Inflammatory macrophage treated with lipopolysaccharide for 4 hours (primary cell): ENCODE measurements at regions not wholly inside any gene's neighbourhood (a gene's known extent, or its start where the extent isn't known, plus 50 kb on each side); places are given as distances from the start of the nearest gene placed in this dataset.
"Not testable (repeated sequence)": the region's sequence is repeated elsewhere in the genome, so short reads cannot be mapped to it uniquely, and the experiment has no call there.

Experiments
- DNase-seq: peaks from one replicate; pipeline ENCODE4 v3.0.0-alpha.2; 2020

DNA sequence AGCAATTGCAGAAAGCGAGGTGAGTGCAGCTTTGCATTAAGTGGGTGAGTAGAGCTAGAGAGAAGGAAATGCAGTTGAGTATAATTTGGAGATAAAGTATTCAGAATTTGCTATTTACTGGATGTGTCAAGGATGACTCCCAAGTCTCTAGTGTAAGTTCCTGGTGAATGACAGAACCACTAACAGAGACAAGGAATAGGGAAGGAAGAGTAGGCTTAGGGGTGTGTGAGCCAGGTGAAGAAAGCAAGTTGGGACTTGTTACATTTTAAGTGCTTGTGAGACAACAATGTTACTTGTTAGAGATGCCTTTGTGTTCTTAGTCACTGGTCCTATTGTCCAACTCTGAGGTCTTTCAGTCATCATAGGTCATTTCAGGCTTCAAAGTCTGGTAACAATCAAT, 70.8 kb downstream of the TBC1D26 start:
- DNase-seq, result not testable (repeated sequence)

DNA sequence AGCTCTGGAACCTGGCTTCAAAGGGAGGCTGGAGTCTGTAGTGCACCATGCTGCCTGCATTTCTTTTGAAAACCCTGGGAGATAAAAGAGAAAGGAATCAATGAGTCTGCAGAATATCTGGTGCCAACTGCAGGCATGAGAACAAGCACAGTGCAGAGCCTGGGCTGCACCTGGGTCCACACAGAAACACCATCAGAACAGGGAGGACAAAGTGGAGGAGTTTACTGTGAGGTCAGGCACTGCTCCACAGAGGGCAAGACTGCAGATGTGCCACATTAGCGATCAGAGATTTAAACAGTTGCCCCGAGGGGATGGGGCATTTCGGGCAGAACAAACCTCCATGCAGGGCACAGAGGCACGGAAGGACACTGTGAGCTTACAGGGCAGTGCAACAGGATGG, 74.7 kb downstream of the TBC1D26 start:
- not testable (repeated sequence) for DNase-seq

DNA sequence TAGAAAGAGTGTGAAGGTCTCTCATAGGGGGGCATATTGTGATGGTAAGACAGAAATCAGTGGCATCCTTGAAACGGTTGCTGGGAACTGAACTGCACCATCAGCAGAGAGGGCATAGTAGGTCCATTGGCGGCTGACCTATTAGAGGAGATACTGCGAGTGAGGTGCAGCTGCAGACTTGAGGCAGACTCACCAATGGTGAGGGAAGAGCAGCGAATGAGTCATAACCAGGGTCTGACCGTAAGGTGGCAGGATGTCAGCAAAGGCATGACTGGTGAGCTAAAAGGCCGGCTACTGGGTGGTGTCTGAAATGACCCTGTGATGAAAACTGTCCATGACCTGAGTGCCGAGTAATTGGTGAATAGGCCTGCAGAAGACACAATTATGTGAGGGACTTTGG, 81.3 kb downstream of the TBC1D26 start:
- not testable (repeated sequence) for DNase-seq

DNA sequence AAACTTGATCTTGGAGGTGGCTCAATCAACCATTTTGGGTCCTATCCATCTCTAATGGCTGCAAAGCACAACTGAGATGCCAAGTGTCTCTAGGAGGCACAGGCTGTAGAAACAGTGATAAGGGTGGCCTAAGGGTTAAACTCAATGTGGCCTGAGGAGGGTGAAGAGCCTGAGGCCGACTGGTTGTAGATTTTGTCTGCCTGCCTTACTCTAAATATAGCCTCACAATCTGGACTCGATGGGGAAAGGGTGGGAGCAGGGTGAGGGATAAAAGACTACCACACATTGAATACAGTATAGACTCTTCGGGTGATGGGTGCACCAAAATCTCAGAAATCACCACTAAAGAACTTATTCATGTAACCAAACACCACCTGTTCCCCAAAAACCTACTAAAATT, 81.9 kb downstream of the TBC1D26 start:
- not testable (repeated sequence) for DNase-seq

DNA sequence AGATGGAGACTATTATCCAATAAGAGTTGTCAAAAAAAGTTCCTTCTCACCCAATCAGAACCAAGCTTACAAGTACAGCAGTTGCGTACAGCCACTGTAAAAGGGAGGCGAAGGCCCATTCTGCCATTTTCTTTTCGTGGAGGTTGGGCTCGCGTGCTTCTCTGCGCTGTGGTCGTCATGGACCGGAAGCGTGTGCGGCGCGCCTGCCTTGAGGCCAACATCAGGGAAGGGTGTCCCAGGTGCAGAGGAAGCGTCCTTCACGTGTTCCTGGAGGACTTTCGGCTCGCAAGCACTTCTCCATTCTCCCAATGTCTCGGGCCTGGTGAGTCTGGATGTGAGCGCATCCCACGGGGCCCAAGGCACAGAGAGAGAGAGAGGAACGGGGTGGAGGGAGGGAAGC, 85.8 kb downstream of the TBC1D26 start:
- DNase-seq, result not testable (repeated sequence)

DNA sequence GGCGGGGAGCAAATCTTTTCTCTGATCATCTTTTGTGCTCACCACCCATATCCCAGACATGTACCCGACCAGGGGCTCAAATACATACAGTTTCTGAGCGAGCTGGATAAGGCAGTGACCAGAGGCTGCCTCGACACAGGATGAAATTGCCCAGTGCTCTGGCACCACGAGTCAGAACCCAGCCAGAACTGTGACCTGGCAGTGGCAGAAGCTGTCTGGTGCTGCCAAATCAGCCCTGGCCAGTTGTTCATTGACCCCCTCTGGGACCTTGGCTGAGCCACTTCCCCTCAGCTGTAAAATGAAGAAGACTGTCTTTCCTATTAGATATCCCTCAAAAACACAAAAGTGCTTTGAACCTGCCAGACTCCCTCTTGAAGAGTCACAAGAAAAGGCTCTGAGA, 90.2 kb downstream of the TBC1D26 start:
- DNase-seq, result not testable (repeated sequence)

DNA sequence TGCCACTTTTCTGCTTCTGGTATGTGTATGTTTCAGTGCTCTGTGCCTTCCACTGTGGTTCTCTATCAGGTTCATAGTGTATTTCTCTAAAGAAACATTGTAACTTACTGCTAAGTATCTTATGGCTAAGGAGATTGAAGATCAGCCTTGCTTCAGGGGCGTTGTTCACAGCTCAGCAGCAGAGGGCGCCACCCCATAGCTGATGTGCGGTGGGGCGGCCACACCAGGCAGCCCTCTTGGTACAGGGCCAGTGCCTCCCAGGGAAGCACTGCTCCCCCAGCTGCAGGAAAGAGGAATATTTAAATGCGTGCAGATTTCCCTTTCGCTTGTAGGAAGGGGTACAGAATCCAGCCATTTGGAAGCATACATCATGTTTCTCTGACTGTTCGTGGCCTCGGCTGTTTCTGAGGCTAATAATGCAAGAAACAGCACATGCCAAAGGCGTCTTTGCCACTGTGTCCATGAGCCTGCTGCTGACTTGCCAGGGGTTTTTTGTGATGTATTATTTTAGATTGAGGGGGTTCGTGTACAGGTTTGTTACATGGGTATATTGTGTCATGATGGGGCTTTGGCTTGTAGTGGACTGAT, 96.7 kb downstream of the TBC1D26 start:
- DNase-seq, result peak; percentile 51

DNA sequence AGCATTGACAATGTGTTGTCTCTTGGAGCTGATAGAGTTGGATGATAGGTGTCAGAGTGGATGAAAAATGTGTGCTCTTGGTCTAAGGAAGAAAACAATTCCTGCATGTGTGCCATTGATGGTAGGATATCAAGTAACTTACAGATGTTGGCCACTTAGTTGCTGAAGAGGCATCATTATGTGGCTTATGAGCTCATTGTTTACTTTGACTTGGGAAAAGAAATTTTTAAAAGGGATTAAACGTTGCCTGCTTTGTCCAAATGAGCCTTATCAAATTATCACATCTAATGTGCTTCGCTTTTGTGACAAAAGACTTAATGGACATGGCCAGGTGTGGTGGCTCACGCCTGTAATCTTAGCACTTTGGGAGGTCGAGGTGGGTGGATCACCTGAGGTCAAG, 98.1 kb downstream of the TBC1D26 start:
- not testable (repeated sequence) for DNase-seq

DNA sequence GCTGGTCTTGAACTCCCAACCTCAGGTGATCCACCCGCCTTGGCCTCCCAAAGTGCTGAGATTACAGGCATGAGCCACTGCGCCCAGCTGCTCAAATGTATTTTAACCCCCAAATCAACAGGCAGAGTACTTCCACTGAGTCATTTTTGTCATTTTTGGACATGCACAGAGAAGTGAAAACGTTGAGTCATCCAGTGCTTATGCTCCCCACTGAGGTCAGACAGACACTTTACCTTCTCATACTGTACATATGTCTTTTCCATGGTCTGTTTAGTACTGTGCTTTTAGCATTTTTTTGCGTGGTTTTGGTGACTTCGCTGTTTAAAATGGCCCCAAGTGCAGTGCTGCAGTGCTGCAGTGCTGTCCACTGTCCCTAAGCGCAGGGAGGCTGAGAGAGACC, 99.1 kb downstream of the TBC1D26 start:
- peak; percentile 89 for DNase-seq

DNA sequence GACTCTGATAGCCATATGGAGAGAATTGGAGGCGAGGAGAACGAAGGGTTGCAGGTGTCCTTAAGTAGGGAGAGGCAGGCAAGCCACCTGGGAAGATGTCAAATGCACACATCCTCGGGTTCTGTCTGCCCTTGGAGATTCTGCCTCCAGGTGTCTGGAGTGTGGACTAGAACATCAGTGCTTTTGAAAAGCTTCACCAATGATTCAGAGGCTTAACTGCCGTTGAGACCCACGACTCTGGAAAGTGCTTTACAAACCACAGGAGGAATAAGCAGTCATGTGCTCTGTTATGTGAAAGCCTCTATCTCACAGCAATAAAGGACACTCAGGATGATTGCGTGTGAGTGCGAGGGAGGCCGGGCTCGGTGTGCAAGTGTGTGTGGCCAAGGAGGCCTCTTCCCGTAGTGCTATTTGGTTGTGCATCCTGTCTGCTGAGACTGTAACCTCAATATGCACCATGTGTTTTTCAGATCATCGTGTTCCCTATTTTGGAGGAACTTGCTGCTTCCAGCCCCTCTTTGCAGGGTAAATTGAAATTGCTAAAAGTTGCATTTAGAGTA, 100.9 kb downstream of the TBC1D26 start:
- DNase-seq, result peak; percentile 27

DNA sequence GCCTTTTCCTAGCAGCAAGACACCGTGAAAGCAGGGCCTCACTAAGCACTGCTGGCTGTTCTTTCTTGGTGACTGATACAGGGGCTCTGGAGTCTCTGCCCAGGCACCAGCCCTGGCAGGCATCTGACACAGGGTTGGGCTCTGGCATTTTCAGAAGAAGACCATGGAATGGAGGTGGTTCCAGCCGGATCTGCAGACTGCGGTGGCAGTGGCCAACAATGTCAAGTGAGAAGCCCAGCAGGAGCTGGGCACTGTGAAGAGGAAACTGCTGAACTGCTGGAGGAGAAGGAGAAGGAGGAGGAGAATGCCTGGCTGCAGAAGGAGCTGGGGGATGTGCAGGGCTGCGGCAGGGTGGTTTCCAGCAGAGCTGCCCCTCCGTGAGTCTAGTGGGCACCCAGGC, 101.8 kb downstream of the TBC1D26 start:
- DNase-seq, result not testable (repeated sequence)

DNA sequence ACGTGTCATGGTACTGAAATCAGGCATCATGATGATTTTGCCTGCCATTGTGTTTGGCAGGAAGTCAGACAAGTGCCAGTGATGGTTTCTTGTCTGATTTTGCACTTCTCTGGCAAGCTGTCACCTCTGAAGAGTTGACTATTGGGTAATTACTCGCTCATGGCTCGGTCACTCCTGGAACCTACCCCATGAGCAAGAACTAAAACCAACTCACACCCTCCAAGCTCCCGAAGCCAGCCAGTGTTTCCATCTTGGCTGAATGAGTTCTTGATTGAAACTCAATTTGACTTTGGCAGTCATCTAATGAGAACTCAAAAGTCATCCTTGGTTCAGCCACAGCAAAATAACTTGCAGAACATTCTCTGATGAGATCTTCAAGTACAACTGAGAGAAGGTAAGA, 103.4 kb downstream of the TBC1D26 start:
- not testable (repeated sequence) for DNase-seq

DNA sequence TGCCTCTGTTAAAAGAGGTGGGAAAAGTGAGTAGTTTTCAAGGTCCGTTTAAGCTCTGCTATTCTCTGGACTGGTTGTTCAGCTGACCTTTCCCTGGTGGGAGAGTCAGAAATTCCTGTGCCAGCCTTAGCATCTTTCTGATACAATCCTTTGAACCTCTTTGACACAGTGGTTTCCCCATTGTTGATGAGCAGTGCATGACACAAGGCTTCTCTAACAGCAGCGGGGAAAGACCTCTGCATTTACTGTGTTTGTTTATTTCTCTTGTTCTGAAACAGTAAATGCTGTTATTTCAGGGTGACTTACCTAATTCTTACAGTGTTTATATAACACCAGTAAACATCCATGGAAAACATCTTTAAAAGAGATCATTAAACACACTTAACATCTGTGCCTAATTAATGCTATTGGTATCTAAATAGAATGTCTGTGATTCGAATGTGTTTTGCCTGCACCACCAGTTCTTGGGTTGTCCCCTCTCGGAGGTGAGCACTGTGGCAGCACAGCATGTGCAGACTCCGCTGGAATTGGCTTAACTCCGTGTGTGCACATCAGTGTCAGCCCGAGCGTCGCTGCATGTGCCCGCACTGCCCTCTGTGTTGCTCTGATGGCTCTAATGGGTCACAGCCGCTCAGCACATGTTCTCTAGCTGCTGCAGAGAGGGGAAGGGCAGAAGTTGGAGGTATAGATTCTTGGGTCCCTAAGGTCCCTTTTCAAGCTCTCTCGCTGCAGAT, 104.3 kb downstream of the TBC1D26 start:
- DNase-seq, result not testable (repeated sequence)

DNA sequence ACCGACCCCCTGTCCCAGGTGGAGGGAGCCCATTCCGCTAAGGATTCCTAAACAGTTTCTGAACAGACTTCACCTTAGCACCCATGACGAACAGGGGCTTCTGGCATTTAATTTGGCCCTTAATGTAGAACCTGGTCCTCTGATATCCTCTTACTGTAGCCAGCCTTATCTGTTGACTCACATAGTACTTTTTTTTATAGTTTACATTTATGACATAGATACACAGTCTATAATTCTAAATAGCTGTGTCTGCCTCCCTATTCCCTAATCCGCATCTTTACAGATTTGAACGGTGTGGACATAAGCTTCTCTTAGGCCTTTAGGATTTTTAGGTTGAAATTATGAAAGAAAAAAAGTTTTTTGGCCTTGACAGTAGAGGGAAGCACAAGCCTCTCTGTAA, 104.9 kb downstream of the TBC1D26 start:
- not testable (repeated sequence) for DNase-seq

DNA sequence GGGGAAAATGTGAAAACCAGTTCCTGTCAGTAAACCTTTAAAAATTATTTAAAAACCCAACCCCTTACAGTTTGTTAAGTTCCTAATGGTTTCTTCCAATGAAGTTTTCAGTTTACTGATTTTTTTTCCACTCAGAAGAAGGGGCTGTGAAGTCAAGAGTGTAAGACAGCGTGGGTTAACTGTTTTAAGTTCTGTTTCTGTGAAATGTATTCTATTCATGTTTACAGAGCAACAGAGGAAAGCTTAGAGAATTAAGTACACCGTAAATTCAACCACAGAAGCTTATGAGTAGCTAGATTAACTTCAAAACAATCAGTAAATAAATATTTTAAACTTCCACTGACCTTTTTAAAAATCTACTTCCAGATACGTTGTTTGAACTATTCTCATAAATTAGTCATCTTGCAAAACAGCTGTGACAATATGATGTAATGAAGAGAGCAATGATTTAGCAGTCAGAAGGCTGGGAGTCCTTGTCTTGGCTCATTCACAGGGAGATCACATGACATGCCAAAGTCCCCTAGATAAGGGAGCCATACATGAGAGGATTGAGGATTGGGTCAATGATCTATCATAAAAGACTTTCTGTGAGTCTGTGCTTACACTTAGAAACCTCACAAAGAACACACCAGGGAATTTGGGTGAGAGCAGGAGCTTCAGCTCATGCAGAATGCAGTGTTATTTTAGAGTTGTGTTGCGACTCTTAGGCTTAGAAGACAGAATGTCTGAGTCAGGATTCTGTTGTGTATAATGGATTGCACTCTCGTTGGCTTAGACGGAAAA, 97.3 kb upstream of the ADORA2B start:
- DNase-seq, result peak; percentile 9

DNA sequence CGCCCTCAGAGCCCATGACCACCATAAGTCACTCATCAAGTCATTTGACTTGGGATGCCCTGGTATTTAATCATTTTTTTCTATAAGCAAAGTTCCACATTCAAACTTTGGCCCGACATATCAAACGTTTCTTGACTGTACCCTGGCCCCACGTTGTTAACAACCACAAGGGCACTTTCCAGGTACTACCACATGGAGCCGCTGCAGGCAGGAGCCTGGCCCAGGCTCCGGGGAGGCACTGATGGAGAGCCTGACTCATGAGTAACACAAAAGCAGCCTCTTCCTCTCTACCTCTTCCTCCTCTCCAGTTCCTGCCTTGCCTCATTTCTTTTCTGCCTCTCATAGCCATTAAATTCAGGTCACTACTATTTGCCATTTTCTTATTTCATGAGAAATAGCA, 95.9 kb upstream of the ADORA2B start:
- DNase-seq, result peak; percentile 83

DNA sequence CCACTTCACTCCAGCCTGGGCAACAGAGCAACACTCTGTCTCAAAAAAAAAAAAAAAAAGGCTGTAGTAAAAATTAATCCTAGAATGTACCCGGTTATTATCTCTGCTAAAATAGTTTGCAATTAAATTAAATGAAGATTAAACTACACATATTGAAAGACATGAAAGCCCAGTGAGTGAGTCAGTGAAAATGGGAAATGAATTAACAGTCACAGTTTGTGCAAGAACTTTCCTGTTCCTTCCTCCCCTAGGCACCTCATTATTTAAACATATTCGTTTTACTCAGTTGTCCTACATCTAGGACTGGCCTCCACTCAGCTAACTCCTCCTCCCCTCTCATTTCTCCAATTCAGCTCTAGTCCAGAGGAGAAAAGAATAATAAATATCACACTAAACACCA, 94.9 kb upstream of the ADORA2B start:
- DNase-seq, result peak; percentile 46

DNA sequence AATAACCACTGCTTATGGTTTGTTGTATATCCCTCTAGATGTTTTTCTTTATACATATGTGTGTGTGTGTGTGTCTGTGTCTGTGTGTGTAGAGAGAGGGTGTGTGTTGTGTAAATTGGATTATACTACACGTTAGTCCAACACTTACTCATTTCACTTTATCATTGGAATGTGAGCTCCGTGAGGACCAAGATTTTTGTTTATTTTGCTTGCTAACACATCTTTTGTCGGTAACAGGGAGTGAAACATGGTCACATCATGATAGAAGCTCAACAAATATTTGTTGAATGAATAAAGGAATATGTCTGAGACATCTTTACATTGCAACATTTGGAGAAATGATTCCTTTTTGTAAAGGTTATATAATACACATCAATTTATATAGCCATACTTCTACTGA, 94.2 kb upstream of the ADORA2B start:
- not testable (repeated sequence) for DNase-seq

DNA sequence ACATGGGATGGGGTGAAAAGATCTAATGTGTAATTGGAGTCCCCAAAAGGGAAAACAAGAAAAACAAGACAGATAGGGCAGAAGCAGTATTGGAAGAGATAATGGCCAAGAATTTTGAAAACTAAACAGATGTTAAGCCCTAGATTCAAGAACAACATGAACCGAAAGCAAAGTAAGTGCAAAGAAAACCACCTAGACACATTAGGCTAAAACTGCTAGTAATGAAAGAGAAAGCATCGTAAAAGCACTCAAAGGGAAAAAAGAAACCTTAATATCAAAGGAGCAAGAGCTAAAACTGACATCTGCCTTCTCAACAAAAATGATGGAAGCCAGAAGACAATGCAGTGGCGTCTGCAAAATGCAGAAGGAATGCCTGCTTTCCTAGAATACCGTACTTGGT, 92.1 kb upstream of the ADORA2B start:
- DNase-seq, result not testable (repeated sequence)

DNA sequence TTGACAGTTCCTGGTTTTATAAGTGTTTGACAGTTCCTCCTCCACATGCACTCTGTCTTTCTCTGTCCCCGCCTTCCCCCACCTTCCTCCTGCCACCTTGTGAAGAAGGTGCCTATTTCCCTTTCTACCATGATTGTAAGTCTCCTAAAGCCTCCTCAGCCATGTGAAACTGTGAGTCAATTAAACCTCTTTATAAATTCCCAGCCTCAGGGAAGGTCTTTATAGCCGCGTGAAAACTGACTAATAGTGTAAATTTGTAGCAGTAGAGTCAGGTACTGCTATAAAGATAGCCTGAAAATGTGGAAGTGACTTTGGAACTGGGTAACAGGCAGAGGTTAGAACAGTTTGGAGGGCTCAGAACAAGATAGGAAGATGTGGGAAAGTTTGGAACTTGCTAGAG, 88.7 kb upstream of the ADORA2B start:
- DNase-seq, result not testable (repeated sequence)

DNA sequence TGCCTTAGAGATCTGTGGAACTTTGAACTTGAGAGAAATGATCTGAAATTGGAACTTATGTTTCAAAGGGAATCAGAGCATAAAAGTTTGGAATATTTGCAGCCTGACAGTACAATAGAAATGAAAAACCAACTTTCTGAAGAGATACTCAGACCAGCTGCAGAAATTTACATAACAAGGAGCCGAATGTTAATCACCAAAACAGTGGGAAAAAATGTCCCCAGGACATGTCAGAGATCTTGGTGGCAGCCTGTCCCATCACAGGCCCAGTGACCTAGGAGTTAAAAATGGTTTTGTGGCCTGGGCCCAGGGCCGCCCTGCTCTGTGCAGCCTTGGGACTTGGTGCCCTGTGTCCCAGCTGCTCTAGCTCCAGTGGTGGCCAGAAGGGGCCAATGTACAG, 88.2 kb upstream of the ADORA2B start:
- DNase-seq, result not testable (repeated sequence)

DNA sequence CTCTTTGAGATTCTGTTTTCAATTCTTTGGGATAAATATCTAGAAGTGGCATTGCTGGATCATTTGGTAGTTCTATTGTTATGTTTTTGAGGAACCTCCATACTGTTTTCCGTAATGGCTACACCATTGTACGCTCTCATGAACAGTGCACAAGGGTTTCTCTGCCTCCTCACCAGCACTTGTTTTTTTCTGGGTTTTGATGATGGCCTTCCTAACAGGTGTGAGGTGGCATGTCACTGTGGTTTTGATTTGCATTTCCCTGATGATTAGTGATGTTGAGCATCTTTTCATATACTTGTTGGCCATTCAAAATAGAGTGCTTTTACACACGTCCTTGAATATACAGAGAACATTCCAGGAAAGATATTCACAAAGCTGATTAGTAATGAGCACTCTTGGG, 86.8 kb upstream of the ADORA2B start:
- DNase-seq, result not testable (repeated sequence)

DNA sequence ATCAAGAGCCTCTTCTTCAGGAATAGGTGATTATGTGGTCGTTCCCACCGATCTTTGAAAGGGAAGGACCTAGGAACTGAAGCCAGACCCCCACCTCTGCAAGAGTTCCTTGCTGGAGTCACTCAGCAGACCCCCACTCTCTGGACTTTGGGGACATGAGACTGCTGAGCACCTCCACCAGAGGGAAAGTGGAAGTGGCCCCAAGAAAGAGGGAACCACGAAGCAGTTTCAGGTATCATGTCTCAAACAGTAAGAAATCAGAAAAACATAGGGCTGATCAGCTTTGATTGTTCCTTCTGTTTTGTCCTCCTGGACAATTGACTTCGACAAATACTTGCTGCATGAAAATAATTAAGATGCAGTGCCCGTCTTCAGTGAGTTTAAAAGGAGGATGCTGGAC, 84.2 kb upstream of the ADORA2B start:
- DNase-seq, result not testable (repeated sequence)

DNA sequence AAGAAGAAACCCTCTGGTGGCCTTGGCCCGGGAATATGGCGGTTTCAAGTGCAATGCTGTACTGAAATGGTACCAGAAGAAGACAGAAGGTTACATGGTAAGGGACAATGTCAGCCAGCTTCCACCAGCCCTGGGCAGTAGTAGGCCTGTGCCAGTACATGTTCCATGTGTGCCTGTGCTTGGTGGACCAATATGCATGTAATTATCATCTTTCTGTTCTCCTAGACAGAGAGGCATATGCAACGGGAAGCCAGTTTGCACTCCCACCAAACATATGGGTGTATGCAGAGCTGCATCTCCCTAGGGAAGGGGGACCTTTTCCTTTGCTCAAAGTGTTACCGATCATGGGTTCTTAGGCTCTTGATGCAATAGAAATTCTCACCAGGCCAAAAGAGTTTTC, 80.9 kb upstream of the ADORA2B start:
- not testable (repeated sequence) for DNase-seq
